ENCODE measurements at regions not wholly inside any gene's neighbourhood (a gene's known extent, or its start where the extent isn't known, plus 50 kb on each side); places are given as distances from the start of the nearest gene placed in this dataset.

- ATAC-seq (ENCODE audit: low FRiP score), result no peak
- TF ChIP-seq, protein P1, sequence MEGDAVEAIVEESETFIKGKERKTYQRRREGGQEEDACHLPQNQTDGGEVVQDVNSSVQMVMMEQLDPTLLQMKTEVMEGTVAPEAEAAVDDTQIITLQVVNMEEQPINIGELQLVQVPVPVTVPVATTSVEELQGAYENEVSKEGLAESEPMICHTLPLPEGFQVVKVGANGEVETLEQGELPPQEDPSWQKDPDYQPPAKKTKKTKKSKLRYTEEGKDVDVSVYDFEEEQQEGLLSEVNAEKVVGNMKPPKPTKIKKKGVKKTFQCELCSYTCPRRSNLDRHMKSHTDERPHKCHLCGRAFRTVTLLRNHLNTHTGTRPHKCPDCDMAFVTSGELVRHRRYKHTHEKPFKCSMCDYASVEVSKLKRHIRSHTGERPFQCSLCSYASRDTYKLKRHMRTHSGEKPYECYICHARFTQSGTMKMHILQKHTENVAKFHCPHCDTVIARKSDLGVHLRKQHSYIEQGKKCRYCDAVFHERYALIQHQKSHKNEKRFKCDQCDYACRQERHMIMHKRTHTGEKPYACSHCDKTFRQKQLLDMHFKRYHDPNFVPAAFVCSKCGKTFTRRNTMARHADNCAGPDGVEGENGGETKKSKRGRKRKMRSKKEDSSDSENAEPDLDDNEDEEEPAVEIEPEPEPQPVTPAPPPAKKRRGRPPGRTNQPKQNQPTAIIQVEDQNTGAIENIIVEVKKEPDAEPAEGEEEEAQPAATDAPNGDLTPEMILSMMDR (IDR thresholded peaks at IDR 0.05), result no peak
- DNase-seq (ENCODE audit: low spot score), result no peak
Measured at GRCh38 chr21:35136106-35136505, 87.0 kb upstream of the RUNX1 start.

- DNase-seq (ENCODE audit: low spot score) (no peak), ATAC-seq (ENCODE audit: low FRiP score) (no peak)
- TF ChIP-seq, protein P1 (IDR thresholded peaks at IDR 0.05), result no peak
Measured at GRCh38 chr21:35135481-35135880, 86.4 kb upstream of the RUNX1 start.

DNA sequence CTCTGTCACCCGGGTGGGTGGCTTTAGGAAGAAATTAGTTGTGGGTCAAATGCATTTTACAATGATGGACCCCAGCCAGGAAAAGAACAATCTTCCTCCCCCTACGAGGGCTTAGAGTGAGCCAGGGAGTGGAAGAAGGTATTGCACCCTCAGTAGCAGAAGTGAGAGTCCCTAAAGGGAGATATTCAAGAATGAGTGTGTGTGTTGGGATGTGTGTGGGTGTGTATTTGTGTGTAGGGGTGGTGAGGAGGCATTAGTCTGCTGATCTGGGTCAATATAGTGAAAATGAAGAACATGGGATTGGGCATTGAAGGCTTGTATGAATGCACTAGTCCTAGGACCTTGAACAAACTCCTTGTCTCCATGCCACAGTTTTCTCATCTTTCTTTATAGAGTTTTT lies 85.2 kb upstream of the RUNX1 start:
- no peak for DNase-seq (ENCODE audit: low spot score)
- no peak for ATAC-seq (ENCODE audit: low FRiP score)
- TF ChIP-seq, protein P1 (IDR thresholded peaks at IDR 0.05), result no peak

DNA sequence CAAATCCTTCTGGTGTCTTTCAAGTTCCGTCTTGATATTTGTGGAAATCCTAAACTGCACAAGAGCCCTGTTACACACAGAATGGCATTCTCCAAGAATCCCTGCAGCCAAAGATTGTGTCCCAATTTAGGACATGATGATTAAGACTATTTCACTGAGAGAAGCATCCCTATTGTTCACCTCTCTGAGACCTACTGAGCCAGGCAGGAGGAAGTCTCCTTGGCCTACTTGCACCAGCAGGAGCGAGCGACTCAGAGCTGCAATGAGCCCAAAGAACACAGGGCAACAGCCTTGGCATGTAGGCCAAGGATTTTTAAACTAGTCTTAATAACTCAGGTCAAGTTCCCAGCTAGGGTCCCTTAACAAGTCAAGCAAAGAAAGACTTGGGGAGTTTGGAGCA lies 79.4 kb upstream of the RUNX1 start:
- DNase-seq (ENCODE audit: low spot score) (no peak), ATAC-seq (ENCODE audit: low FRiP score) (no peak)
- TF ChIP-seq, protein P1 (IDR thresholded peaks at IDR 0.05), result no peak

GRCh38 chr21:35127851-35128250 lies 78.7 kb upstream of the RUNX1 start:
- DNase-seq (ENCODE audit: low spot score) (no peak), ATAC-seq (ENCODE audit: low FRiP score) (no peak)
- TF ChIP-seq, protein P1 (IDR thresholded peaks at IDR 0.05), result no peak

DNA sequence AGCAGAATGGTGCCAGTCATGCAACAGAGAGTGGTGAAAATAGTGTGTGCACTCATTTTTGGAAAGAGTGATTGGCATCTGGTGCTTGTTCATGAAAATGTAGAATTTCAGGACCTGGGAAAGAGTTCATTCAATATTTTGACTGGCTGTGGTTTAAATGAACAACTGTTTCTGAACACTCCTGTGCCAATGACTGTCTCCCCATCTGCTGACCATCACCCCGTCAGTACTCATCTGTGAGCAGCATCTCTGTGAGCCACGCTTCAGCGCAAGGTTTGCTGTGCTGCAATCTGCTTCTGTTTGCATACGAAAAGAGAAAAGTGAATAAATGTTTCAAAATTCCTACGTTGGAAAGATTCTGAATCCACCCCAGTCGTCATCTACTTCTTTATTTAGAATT lies 77.9 kb upstream of the RUNX1 start:
- TF ChIP-seq, protein P1 (IDR thresholded peaks at IDR 0.05), result no peak
- ATAC-seq (ENCODE audit: low FRiP score) (no peak), DNase-seq (ENCODE audit: low spot score) (no peak)

DNA sequence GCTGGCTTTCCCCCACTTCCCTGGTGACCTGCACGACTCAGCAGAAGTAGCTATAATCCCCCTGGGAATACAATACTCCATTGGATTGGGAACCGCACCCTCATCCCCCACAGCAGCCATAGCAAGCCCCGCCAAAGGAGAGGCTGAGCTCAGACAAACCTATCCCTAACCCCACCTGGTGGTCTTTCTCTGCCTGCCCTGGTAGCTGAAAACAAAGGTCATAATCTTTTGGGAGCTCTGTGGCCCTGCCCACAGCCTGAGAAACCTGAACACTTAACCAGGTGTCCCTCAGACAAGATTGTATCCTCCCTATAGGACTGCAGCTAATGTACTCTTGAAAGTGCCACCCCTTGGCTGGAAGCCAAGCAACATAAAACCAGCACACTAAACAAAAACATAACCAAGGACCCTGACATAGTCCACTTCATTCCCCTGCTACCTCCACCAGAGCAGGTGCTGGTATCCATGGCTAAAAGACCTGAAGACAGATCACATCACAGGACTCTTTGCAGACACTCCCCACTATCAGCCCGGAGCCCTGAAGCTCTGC lies 71.6 kb upstream of the RUNX1 start:
- ATAC-seq (ENCODE audit: low FRiP score) (no peak), DNase-seq (ENCODE audit: low spot score) (no peak)
- TF ChIP-seq, protein P1 (IDR thresholded peaks at IDR 0.05), result no peak
